Thyroid gland (tissue), 4 donors: ENCODE measurements at regions not wholly inside any gene's neighbourhood (a gene's known extent, or its start where the extent isn't known, plus 50 kb on each side); places are given as distances from the start of the nearest gene placed in this dataset.

ENCODE experiments used
- POLR2A ChIP-seq, 2 donors: fragments of 450-650 bp; IDR thresholded peaks; one replicate each; pipeline ENCODE4 v1.6.1; 2017; ENCODE audit warnings: antibody characterized with exemption in 2 of 2, mild to moderate bottlenecking in 2 of 2, moderate library complexity in 1 of 2
- TF ChIP-seq, protein P1 (sequence below), 6 experiments: fragments of 200-600 bp in 3 of 6; fragments of 450-650 bp in 3 of 6; sonication (generic) in 3 of 6; IDR thresholded peaks; one replicate each; pipeline ENCODE4 v1.5.1; 2016 to 2019; ENCODE audit warnings: antibody characterized with exemption in 6 of 6, mild to moderate bottlenecking in 2 of 6, inconsistent platforms in 1 of 6, moderate library complexity in 1 of 6

DNA sequence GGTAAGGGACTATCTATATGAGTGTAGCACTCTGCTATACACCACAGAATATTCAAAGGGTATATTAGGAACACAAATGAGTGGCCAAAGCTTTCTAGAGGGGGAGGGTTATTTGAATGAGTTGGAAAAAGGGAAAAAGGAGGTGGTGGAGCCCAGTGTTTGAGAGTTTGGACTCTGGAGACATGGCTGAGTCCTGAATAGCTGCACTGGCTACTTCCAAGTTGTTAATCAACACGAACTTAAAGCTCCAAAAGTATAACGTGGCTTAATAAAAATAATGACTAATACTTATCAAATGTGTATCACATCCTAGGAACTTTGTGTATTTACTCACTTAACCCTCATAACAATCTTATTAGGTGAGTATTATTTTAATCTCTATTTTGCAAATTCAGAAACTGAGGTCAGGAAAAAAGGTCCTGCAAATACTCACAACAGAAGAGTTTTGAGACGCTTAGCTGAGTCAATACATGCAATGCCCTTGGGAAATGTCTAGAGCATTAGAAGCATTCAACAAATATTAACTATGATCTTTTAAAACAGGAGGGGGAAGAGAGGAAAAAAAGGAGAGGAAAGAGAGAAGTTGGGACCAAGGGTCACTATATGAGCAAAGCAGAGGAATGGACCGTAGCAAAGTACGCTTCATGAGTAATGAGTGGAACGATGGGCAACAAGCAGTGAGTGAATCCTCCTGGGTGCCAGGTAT is 189.5 kb upstream of the HMGA2 start:
- TF ChIP-seq, protein P1, sequence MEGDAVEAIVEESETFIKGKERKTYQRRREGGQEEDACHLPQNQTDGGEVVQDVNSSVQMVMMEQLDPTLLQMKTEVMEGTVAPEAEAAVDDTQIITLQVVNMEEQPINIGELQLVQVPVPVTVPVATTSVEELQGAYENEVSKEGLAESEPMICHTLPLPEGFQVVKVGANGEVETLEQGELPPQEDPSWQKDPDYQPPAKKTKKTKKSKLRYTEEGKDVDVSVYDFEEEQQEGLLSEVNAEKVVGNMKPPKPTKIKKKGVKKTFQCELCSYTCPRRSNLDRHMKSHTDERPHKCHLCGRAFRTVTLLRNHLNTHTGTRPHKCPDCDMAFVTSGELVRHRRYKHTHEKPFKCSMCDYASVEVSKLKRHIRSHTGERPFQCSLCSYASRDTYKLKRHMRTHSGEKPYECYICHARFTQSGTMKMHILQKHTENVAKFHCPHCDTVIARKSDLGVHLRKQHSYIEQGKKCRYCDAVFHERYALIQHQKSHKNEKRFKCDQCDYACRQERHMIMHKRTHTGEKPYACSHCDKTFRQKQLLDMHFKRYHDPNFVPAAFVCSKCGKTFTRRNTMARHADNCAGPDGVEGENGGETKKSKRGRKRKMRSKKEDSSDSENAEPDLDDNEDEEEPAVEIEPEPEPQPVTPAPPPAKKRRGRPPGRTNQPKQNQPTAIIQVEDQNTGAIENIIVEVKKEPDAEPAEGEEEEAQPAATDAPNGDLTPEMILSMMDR (IDR thresholded peaks at IDR 0.05) = no peak
- TF ChIP-seq POLR2A (IDR thresholded peaks at IDR 0.05) = no peak
